C4-2B (cell line): ENCODE measurements at regions not wholly inside any gene's neighbourhood (a gene's known extent, or its start where the extent isn't known, plus 50 kb on each side); places are given as distances from the start of the nearest gene placed in this dataset.

Experiments used
- ZFX ChIP-seq: fragments of 450-650 bp; IDR thresholded peaks from 2 replicates; pipeline ENCODE4 v1.6.1; 2017
- TF ChIP-seq, protein P1 (sequence below): fragments of 450-650 bp; conservative IDR thresholded peaks from 2 replicates; pipeline ENCODE4 v1.5.1; 2017; ENCODE audit warnings: mild to moderate bottlenecking

DNA sequence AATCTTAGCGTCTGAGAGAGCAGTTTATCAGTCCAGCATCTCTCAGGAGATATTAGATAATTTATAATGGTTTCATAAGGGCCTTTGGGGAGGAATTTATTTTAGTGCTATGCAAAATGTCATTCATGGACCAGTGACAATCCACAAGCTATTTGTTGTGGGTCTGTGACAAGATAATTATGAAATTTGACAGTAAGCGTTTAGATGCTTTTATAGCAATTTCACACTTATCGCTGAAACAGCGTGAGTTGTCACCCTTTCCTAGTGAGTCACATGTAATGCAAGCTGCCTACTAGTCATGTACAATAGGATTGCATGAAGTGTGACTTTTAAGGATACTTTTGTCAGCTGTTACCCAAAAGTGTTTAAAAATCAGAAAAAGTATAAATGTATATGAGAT is 315.6 kb upstream of the THBS1 start:
- TF ChIP-seq, protein P1, sequence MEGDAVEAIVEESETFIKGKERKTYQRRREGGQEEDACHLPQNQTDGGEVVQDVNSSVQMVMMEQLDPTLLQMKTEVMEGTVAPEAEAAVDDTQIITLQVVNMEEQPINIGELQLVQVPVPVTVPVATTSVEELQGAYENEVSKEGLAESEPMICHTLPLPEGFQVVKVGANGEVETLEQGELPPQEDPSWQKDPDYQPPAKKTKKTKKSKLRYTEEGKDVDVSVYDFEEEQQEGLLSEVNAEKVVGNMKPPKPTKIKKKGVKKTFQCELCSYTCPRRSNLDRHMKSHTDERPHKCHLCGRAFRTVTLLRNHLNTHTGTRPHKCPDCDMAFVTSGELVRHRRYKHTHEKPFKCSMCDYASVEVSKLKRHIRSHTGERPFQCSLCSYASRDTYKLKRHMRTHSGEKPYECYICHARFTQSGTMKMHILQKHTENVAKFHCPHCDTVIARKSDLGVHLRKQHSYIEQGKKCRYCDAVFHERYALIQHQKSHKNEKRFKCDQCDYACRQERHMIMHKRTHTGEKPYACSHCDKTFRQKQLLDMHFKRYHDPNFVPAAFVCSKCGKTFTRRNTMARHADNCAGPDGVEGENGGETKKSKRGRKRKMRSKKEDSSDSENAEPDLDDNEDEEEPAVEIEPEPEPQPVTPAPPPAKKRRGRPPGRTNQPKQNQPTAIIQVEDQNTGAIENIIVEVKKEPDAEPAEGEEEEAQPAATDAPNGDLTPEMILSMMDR, result no peak
- no peak for TF ChIP-seq ZFX
